A549 (cell line): ENCODE measurements at regions not wholly inside any gene's neighbourhood (a gene's known extent, or its start where the extent isn't known, plus 50 kb on each side); places are given as distances from the start of the nearest gene placed in this dataset.

Experiments used
- ATAC-seq, 2 experiments: fragments of 200-7000 bp in 1 of 2; fragments of >200 bp in 1 of 2; cut with Nextera tagmentation in 1 of 2; cut with Tn5 transposase in 1 of 2; 3 replicates each; pipeline versions ENCODE4 v1.8.0 to v1.9.1; 2018 to 2020; ENCODE audit warnings: mild to moderate bottlenecking in 1 of 2, moderate library complexity in 1 of 2
- CTCF ChIA-PET: fragments of 300-600 bp; sonication (Branson Sonifier 250); formaldehyde crosslinking; extraction: SDS; loops from one replicate; lab custom pipeline; 2021; ENCODE audit warnings: antibody characterized with exemption, inconsistent platforms; lab: Yijun Ruan, JAX
- POLR2A ChIA-PET: fragments of 350-600 bp; formaldehyde crosslinking; extraction: SDS; loops from one replicate; lab custom pipeline; 2021; ENCODE audit warnings: antibody characterized with exemption, inconsistent platforms; lab: Yijun Ruan, JAX
- DNase-seq, 2 experiments: peaks; one replicate each; pipeline versions ENCODE4 v3.0.0 to v3.0.0-alpha.2; 2011 to 2016; ENCODE audit warnings: low read depth in 1 of 2, low spot score in 1 of 2
- FAIRE-seq: peaks from 2 replicates; lab custom pipeline; 2011; peaks lifted over from hg19 to GRCh38; lab: Jason Lieb, UNC
- H3K27ac ChIP-seq, 2 experiments: fragments of >200 bp; sonication (Bioruptor Twin); formaldehyde crosslinking; 3 replicates each; pipeline ENCODE4 v1.5.1; 2016 to 2017
- H3K4me1 ChIP-seq: fragments of >200 bp; sonication (Bioruptor Twin); formaldehyde crosslinking; 3 replicates; pipeline ENCODE4 v1.6.1; 2016
- H3K4me2 ChIP-seq: fragments of >200 bp; sonication (Bioruptor Twin); formaldehyde crosslinking; 3 replicates; pipeline ENCODE4 v1.6.1; 2016
- H3K4me3 ChIP-seq: fragments of >200 bp; sonication (Bioruptor Twin); formaldehyde crosslinking; 3 replicates; pipeline ENCODE4 v1.5.1; 2016
- H3K9me3 ChIP-seq: fragments of >200 bp; sonication (Bioruptor Twin); formaldehyde crosslinking; 3 replicates; pipeline ENCODE4 v1.6.1; 2016
- BHLHE40 ChIP-seq: IDR thresholded peaks from 2 replicates; pipeline ENCODE4 v1.6.1; 2012; ENCODE audit warnings: low read depth, low read length, inconsistent platforms
- CBX8 ChIP-seq: fragments of 200-600 bp; sonication (generic); IDR thresholded peaks from 2 replicates; pipeline ENCODE4 v1.6.1; 2016
- CHD4 ChIP-seq: fragments of 200-600 bp; sonication (generic); IDR thresholded peaks from 2 replicates; pipeline ENCODE4 v1.6.1; 2016; ENCODE audit warnings: antibody characterized with exemption, mild to moderate bottlenecking, borderline replicate concordance
- ESRRA ChIP-seq: fragments of 150-350 bp; IDR thresholded peaks from 2 replicates; pipeline ENCODE4 v1.6.1; 2014; ENCODE audit warnings: mild to moderate bottlenecking, low read length, borderline replicate concordance
- FOSB ChIP-seq: fragments of 250-450 bp; sonication (Bioruptor Pico); IDR thresholded peaks from 2 replicates; pipeline ENCODE4 v1.5.0; 2020; ENCODE audit warnings: mild to moderate bottlenecking, moderate library complexity
- HEYL ChIP-seq: fragments of 250-450 bp; sonication (Bioruptor Pico); IDR thresholded peaks from 2 replicates; pipeline ENCODE4 v1.8.0; 2021; ENCODE audit warnings: mild to moderate bottlenecking, moderate library complexity
- HOXA7 ChIP-seq: fragments of 250-450 bp; sonication (Bioruptor Pico); IDR thresholded peaks from 2 replicates; pipeline ENCODE4 v1.5.0; 2020; ENCODE audit warnings: mild to moderate bottlenecking, moderate library complexity
- HOXB13 ChIP-seq: fragments of 250-450 bp; sonication (Bioruptor Pico); IDR thresholded peaks from 2 replicates; pipeline ENCODE4 v1.5.0; 2020; ENCODE audit warnings: low read depth, mild to moderate bottlenecking, moderate library complexity
- JUN ChIP-seq, 2 experiments: fragments of >200 bp; sonication (Bioruptor Twin); formaldehyde crosslinking; IDR thresholded peaks; 2 replicates in 1 of 2; 3 replicates in 1 of 2; pipeline ENCODE4 v1.6.1; 2016 to 2017
- JUNB ChIP-seq: fragments of >200 bp; sonication (Bioruptor Twin); formaldehyde crosslinking; IDR thresholded peaks from 2 replicates; pipeline ENCODE4 v1.6.1; 2016
- KDM1A ChIP-seq: fragments of 200-600 bp; sonication (generic); IDR thresholded peaks from 2 replicates; pipeline ENCODE4 v1.6.1; 2016; ENCODE audit warnings: low read depth, mild to moderate bottlenecking
- NR3C1 ChIP-seq: fragments of >200 bp; sonication (Bioruptor Twin); formaldehyde crosslinking; IDR thresholded peaks from 3 replicates; pipeline ENCODE4 v1.6.1; 2017
- POLR2A ChIP-seq: IDR thresholded peaks from 2 replicates; pipeline ENCODE4 v1.6.1; 2012; ENCODE audit warnings: mild to moderate bottlenecking, low read length
- POLR2AphosphoS2 ChIP-seq: conservative IDR thresholded peaks from 2 replicates; pipeline ENCODE4 v1.6.1; 2012; ENCODE audit warnings: low read length, improper control_type of control experiment, inconsistent platforms
- RAD21 ChIP-seq, 2 experiments: fragments of >200 bp in 1 of 2; sonication (Bioruptor Twin) in 1 of 2; formaldehyde crosslinking in 1 of 2; IDR thresholded peaks in 1 of 2; conservative IDR thresholded peaks in 1 of 2; 2 replicates in 1 of 2; 3 replicates in 1 of 2; pipeline ENCODE4 v1.6.1; 2012 to 2018; ENCODE audit warnings: inconsistent platforms in 1 of 2
- RNF2 ChIP-seq: fragments of 200-600 bp; sonication (generic); IDR thresholded peaks from 2 replicates; pipeline ENCODE4 v1.6.1; 2016; ENCODE audit warnings: low read depth, mild to moderate bottlenecking, antibody characterized with exemption, moderate library complexity, borderline replicate concordance
- SREBF2 ChIP-seq: fragments of 450-650 bp; IDR thresholded peaks from 2 replicates; pipeline ENCODE4 v1.6.1; 2014; ENCODE audit warnings: mild to moderate bottlenecking, moderate library complexity
- ZC3H11A ChIP-seq: fragments of 450-650 bp; IDR thresholded peaks from 2 replicates; pipeline ENCODE4 v1.6.1; 2014; ENCODE audit warnings: antibody characterized with exemption, mild to moderate bottlenecking
- ZFP36 ChIP-seq: fragments of 450-650 bp; IDR thresholded peaks from 2 replicates; pipeline ENCODE4 v1.6.1; 2014; ENCODE audit warnings: borderline replicate concordance; ENCODE audit not compliant: partially characterized antibody
- ZSCAN20 ChIP-seq: fragments of 250-450 bp; sonication (Bioruptor Pico); IDR thresholded peaks from 2 replicates; pipeline ENCODE4 v1.8.0; 2022; ENCODE audit warnings: mild to moderate bottlenecking, moderate library complexity
- WGBS: methylation state at CpG from one replicate; pipeline ENCODE4 v1.1.6; 2017; ENCODE audit errors: missing lambda C conversion rate; 5-methylcytosine and 5-hydroxymethylcytosine counted together
- TF ChIP-seq, protein P1 (sequence below): fragments of 150-350 bp; IDR thresholded peaks from 2 replicates; pipeline ENCODE4 v1.6.1; 2014; ENCODE audit warnings: low read depth, mild to moderate bottlenecking, low read length
- TF ChIP-seq, protein P2 (sequence below): IDR thresholded peaks from 2 replicates; pipeline ENCODE4 v1.6.1; 2012

DNA sequence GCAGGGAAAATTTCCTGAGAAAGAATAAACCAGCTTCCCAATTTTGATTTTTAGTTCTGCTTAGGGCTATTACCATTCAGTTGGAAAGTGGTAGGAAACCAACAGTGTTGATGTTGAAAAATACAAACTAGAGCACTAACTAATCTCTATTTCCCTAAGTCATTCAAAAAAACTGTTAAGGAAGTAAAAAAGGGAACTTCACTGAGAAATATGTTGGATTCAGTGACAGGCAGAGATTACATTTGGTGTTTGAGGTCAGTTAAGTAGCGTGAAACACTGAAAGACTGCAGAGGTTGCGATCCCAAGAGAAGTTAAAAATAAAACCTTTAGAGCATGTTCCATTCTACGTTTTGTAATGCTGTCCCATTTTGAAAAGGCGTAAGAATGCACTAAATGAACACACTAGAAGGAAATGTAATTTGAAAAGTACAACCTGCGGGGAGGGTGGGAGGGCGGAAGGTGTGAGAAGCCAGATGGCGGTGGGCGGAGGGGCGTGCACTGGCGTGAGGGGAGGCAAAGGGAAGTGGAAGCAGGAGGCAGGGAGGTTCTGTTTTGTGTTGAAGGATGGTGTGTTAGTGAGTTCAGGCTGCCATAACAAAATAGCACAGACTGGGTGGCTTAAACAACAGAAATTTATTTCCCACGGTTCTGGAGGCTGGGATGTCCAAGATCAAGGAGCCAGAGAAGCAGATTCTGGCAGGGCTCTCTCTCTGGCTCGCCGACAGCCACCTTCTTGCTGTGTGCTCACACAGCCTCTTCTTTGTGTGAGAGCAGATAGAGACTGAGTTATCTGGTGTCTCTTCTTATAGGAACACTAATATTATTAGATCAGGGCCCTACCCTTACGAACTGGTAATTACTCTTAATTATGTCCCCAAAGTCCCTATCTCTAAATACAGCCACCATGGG is 94.3 kb upstream of the KCTD1 start:
- Histone ChIP-seq H3K4me1 (peaks cover 5% of the 10 kb centered on the region; the same call in 1 of the 3 replicates), H3K9me3 (no peaks in the 10 kb centered on the region), H3K4me3 (no peak overlapping the region)
- DNase-seq = no peak
- TF ChIP-seq FOSB (CRISPR knock-in tag) (no peak), ZSCAN20 (CRISPR knock-in tag) (no peak), ZC3H11A (no peak), ESRRA (no peak), JUN (IDR thresholded peaks at IDR 0.05) (no peak)
- TF ChIP-seq, protein P1, sequence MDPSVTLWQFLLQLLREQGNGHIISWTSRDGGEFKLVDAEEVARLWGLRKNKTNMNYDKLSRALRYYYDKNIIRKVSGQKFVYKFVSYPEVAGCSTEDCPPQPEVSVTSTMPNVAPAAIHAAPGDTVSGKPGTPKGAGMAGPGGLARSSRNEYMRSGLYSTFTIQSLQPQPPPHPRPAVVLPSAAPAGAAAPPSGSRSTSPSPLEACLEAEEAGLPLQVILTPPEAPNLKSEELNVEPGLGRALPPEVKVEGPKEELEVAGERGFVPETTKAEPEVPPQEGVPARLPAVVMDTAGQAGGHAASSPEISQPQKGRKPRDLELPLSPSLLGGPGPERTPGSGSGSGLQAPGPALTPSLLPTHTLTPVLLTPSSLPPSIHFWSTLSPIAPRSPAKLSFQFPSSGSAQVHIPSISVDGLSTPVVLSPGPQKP = no peak
- TF ChIP-seq, all 56 proteins: peak for 0
- FAIRE-seq (no peak), ATAC-seq (no peak)
- ChIA-PET CTCF (no interaction called here), POLR2A (no interaction called here)
- WGBS = 88% methylated on average over 10 of the region's 14 CpGs
- Histone ChIP-seq H3K4me2 (no peak overlapping the region), H3K27ac (no peak overlapping the region)

DNA sequence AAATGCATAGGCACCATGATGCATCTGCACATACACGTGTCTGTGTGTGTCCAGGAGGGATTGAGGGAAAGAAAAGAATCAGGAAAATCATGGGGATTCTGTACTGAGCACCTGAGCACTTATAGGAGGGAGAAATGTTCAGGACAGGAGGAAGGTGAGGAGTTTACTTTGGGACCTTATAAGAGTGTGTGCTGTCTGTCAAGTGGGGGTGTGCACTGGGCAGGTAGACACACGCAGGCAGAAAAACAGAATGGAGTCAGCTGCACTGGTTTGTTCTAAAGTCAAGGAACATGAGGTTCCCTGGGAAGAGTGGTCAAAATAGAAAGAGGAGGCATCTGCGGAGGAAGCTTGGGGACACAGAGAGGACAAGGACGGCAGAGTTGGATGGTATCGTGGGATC is 92.2 kb upstream of the KCTD1 start:
- no peak overlapping the region for H3K4me3 ChIP-seq
- no peak overlapping the region for H3K27ac ChIP-seq
- TF ChIP-seq CBX8 = no peak
- TF ChIP-seq ZFP36 = no peak
- TF ChIP-seq HEYL = no peak
- no peak for TF ChIP-seq JUNB
- TF ChIP-seq KDM1A = no peak
- TF ChIP-seq RNF2 = no peak
- TF ChIP-seq, protein P1 = no peak
- TF ChIP-seq, all 56 proteins: peak for 0
- Histone ChIP-seq H3K4me2 (no peak overlapping the region), H3K4me1 (no peaks in the 10 kb centered on the region), H3K9me3 (no peaks in the 10 kb centered on the region)
- FAIRE-seq (no peak), ATAC-seq (no peak), DNase-seq (no peak)
- WGBS = 92% methylated on average over 5 of the region's 5 CpGs
- ChIA-PET POLR2A (no interaction called here), CTCF (interaction anchor here (1.0 to 2.4 kb wide), 3 partner anchors 9 to 257 kb away, joined by 3 to 8 read pairs (median 3); no protein-coding TSS in a partner anchor)

DNA sequence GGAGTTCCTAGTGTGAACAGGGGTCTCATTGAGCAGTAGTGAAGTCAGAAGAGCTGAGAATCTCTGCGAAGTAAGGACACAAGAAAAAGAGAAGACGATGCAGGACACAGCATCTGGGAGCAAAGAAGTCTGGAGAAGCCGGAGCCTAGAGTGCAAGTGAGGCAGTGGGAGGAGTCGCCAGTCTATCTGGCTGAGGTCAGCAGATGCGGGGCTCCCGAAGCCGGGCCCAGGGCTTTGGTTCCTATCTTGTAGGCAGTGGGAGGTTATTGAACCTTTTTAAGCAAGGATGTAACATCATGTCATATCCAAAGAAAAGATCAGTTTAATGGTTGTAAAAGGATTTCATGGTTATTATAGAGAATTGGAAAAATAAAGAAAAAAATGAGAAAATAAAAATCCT is 90.8 kb upstream of the KCTD1 start:
- no peak overlapping the region for H3K27ac ChIP-seq
- no peak for DNase-seq
- H3K4me2 ChIP-seq = no peak overlapping the region
- no peaks in the 10 kb centered on the region for H3K4me1 ChIP-seq
- ATAC-seq = no peak
- FAIRE-seq = no peak
- CTCF ChIA-PET = interaction anchor here (1.1 to 1.5 kb wide), 2 partner anchors 11 to 255 kb away, joined by 3 to 4 read pairs; no protein-coding TSS in a partner anchor
- POLR2A ChIA-PET = no interaction called here
- WGBS = 76% methylated on average over 7 of the region's 7 CpGs
- TF ChIP-seq ZFP36 (no peak), SREBF2 (no peak), FOSB (CRISPR knock-in tag) (no peak), BHLHE40 (no peak), HOXB13 (CRISPR knock-in tag) (no peak), RAD21 (conservative IDR thresholded peaks at IDR 0.05 in 1 of 2, IDR thresholded peaks at IDR 0.05 in 1 of 2) (no peak), ZC3H11A (no peak), HOXA7 (CRISPR knock-in tag) (no peak), NR3C1 (no peak), POLR2AphosphoS2 (no peak), POLR2A (no peak), JUN (IDR thresholded peaks at IDR 0.05) (no peak), CHD4 (no peak)
- TF ChIP-seq, protein P1 = no peak
- TF ChIP-seq, protein P2, sequence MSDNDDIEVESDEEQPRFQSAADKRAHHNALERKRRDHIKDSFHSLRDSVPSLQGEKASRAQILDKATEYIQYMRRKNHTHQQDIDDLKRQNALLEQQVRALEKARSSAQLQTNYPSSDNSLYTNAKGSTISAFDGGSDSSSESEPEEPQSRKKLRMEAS = no peak
- TF ChIP-seq, all 56 proteins: peak for 0
- H3K4me3 ChIP-seq = no peak overlapping the region
- H3K9me3 ChIP-seq = no peaks in the 10 kb centered on the region
